GM19043 (cell line): ENCODE measurements at regions not wholly inside any gene's neighbourhood (a gene's known extent, or its start where the extent isn't known, plus 50 kb on each side); places are given as distances from the start of the nearest gene placed in this dataset.

Source experiments
- ATAC-seq: cut with Tn5 transposase; IDR thresholded peaks from one replicate; pipeline ENCODE4 v1.9.1; 2021; ENCODE audit warnings: low read depth; ENCODE audit not compliant: unreplicated experiment

DNA sequence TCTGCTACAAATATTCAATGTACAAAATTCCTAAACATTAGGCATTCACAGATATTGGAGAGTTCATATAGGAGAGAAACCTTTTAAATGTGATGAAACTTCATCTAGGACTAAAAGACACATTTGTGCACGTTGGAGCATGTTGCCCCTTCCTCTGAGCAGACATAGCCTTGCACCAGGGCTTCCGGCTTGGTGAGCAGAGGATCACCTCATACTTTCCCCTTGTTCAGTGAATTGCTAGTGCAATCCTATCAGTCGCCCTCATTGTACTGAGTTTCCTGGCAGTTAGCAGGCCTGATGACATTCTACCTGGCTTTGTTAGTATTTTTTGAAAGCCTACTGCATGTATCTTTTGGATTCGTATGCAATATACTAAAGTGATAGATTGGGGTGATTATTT is 466.2 kb downstream of the SPRY1 start:
- no peak for ATAC-seq

DNA sequence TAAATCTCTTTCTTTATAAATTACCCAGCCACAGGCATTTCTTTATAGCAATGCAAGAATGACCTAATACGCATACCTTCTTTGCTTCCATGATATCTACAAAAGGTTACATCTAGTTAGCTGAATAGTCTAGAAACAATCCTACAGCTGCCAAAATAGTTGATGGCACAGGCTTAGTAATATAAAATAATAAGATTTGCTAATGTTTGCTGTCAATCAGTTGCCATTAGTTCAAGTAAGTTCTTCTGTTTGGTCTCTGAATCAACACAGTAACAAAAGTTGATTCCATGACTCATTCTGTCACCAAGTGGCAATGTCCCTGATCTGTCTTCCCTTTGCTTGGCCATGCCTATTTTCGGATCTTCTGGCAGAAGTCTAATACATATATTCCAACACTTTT is 470.2 kb downstream of the SPRY1 start:
- ATAC-seq: no peak

GRCh38 chr4:123867910-123868587 is 471.5 kb downstream of the SPRY1 start:
- no peak for ATAC-seq

DNA sequence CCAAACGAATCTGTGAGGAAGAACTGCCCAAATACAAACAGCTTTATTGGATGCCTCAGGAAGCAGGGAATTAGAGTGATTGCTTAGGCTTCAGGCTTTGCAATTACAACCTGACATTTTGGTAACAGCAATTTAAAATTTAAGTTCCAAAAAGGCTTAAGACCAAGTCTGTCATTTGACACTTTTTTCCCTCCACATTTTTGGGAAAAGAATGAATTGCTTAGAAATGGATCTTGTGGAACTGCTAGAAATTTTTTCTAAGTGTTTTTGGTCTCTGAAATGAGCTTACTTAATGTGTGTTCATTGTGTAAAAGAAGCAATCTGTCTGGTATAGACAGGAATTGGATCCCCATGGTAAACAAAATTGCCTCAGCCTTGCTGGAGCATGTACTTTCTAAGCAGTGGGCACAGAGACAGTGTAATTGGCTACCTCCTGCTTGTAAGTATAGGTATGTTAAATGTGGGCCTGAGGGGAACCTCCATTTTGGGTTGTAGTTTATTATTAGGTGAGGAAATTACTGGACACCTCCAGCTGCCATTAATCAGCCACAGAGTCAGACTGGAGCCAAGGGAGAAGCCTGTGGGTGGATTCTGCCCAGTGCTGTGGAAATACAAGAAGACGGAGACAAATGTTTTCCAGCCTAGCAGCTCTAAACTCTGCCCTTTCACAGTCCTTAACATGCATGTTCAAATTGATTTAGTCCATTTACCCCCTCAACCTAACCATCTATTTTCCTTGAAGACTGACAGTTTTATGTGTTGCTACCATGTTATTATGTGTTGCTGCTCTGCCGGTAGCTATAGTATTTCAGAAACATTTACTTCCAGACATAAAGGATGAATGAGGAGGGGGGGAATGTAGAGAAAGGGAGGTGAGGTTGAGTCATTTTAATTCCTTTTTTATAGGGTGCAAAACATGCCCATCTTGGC is 473.0 kb downstream of the SPRY1 start:
- no peak for ATAC-seq

GRCh38 chr4:123870216-123870876 is 473.8 kb downstream of the SPRY1 start:
- no peak for ATAC-seq

DNA sequence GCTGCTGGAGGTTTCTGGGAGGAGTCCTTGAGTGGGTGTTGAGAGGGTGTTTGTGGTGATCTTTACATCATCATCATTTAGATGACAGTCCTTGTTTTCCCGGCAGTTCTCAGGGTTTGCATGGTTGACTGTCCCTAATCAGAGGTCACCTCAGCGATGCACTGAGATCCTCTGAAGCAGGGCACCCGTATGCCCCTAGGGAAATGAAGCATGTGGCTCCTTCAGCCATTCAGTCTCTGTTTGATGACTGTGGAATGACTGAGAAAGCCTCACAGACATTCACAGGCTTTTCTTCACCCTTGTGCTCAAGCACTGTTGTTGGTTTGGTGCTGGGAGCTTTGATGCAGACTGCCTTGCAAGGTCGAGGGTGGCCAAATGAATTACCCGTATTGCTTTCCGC is 474.7 kb downstream of the SPRY1 start:
- ATAC-seq: no peak

- ATAC-seq: no peak
Observed at GRCh38 chr4:123874063-123874462, 477.5 kb downstream of the SPRY1 start.

DNA sequence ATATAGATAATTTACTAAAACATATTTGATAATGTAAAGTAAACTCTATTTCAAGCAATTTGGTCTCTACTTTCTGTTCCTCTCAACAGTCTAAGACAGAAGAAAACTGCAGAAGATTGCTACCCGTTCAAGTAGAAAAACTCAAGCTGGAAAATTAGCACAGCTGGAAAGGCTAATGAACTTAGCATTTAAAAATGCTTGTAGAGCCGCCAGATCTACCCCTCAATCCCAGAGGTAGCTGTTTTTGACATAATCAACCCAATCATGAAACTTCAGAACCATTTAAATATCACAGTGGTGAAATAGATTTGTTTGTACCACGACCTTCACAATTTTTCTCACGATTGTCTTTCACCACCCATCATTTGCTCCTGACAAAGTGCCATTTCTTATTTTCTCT is 479.5 kb downstream of the SPRY1 start:
- ATAC-seq: no peak

DNA sequence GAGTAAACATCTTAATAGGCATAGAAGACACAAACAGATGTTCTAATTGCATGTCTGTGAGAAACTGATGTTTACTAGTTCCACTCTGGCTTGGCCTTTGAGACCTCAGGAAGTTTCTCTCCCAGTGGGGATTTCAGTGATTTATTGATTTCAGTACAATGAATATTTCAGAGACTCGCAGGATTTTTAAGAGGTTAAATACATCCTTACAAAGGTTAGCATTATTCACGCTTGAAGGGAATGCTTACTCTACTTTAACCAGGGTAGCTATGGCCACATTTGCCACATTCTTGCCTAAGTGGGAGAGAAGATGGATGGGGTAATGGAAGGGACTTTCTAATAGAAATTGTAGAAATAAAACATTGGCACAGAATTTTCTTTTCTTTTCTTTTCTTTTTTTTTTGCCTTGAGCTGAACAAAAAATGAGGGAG is 480.1 kb downstream of the SPRY1 start:
- no peak for ATAC-seq

GRCh38 chr4:123877551-123877950 is 481.0 kb downstream of the SPRY1 start:
- no peak for ATAC-seq

- ATAC-seq: no peak
Observed at GRCh38 chr4:123878976-123879375, 482.4 kb downstream of the SPRY1 start.

DNA sequence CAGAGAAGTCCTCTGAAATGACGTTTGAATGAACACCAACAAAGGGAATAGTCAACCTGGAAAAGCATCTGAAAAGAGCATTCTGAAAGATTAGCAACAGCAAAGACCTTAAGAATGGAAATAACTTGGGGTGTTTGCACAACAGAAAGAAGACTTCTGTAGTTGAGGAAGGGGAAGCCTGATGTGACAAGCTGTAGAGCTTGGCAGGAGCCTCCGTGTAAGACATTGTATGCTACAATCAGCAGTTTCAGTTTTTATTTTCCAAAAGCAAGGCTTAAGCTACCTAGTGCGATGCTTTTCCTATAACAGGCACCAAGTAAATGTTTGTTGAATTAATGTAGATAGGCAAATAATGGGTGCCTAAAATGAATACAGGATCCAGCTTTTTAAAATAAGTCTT is 484.0 kb downstream of the SPRY1 start:
- no peak for ATAC-seq

DNA sequence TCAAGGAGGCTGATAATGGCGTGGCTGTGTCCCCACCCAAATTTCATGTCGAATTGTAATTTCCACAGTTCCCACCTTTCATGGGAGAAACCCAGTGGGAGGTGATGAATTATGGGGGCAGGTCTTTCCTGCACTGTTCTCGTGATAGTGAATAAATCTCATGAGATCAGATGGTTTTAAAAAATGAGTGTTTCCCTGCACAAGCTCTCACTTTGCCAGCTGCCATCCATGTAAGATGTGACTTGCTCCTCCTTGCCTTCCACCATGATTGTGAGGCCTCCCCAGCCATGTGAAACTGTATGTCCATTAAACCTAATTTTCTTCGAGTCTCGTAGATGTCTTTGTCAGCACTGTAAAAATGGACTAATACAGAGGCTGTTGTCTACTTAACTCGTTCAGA is 488.3 kb downstream of the SPRY1 start:
- ATAC-seq: no peak

GRCh38 chr4:123889507-123889906 is 492.9 kb downstream of the SPRY1 start:
- ATAC-seq: no peak

- no peak for ATAC-seq
Observed at GRCh38 chr4:123890889-123891288, 494.3 kb downstream of the SPRY1 start.

DNA sequence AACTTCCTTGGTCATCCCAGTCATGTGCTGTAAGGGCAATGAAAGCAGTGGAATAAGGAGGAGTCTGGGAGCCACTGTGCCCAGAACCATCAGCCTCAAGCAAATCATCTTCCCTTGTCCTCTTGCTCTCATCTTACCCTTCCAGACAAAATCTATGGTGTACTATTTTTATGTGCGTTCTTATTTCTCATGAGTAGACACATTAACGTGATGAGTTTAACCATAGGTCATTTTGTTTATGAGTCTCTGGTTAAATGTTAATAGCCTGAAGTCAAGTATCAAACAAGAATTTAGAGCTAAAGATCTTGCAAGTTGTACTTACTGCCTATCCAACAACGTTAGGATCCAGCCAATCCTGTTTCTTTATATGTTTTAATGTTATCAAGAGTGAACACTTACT is 495.3 kb downstream of the SPRY1 start:
- no peak for ATAC-seq

DNA sequence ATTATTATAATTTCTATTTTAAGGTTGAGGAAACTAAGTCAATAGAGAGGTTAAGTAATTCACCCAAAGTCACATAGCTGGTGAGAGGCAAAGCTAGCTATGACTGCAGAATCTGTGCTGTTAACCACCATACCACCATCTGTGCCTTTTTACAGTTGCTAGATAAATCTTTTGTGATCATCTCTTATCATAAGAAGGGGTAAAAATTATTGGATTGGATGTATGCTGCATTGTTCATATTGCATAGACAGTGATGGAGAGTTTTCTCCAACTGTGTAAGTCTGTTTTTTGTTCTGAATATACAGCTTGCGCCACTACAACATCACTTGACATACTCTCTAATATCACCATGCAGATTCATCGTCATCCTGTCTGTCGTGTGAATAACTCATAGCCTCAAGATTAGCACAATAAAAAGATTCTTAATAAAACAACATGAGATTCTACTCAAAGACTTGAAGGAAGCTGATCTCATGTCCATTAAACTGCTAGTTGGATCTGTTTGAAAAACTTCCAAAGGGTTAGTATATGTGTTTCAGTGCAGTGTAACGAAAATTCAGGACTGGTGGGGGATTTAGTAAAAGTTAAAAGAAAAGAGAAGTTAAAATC is 495.9 kb downstream of the SPRY1 start:
- no peak for ATAC-seq

- ATAC-seq: no peak
Observed at GRCh38 chr4:123893011-123893981, 496.7 kb downstream of the SPRY1 start.

DNA sequence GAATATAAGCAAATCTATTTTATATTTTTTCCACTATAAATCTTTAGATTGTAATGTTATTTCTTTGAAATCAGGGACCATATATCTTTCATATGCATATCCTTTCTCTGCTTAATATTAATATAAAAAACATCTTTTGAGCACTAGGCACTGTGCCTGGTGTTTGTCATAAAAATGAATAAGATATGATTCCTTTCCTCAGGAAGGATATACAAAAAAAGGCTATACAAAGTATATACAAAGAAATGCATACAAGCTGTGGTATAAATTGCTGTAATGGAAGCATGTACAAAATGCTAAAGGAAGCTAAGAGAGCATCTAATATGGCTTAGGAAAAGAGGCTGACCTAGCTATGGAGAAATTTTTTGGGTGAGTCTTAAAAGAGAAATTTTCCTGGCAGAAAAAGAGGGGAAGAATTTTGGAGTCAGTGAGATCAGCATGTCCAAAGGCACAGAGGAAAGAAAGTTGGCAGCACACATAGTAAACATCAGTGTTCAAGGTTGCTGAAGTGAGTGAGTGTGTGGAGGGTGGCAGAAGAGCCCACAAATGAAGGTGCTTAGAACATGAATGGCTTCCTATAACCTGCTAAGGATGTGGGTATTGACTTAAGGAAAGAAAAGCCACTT is 500.0 kb downstream of the SPRY1 start:
- no peak for ATAC-seq
